HG02798 (cell line): ENCODE measurements at regions not wholly inside any gene's neighbourhood (a gene's known extent, or its start where the extent isn't known, plus 50 kb on each side); places are given as distances from the start of the nearest gene placed in this dataset.
"Not testable (repeated sequence)": the region's sequence is repeated elsewhere in the genome, so short reads cannot be mapped to it uniquely, and the experiment has no call there.

Source experiments
- ATAC-seq: cut with Tn5 transposase; IDR thresholded peaks from one replicate; pipeline ENCODE4 v1.9.1; 2021; ENCODE audit warnings: mild to moderate bottlenecking; ENCODE audit not compliant: unreplicated experiment, poor library complexity

DNA sequence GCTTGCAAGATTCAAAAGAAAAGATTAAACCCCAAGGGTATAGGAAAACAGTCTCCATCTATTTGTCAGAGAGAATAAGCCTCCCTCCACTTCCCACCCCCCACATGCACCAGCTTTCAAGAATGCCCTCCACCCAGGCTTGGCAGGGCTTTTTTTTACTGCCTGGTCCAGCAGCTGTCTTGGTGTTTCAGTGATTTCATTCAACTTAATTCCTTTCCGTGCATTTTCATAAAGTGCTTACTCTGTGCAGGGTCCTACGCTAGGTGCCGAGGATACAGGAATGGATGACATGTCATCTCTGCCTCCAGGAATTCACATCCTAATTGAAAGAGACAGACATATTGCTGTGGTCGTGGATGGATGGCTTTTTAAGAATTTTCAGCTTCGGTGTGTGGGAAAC is 117.9 kb downstream of the LRATD1 start:
- no peak for ATAC-seq

- ATAC-seq, result no peak
Observed at GRCh38 chr2:14751581-14751980, 119.1 kb downstream of the LRATD1 start.

GRCh38 chr2:14752295-14752694 is 119.8 kb downstream of the LRATD1 start:
- no peak for ATAC-seq

GRCh38 chr2:14756122-14756541 is 123.6 kb downstream of the LRATD1 start:
- no peak for ATAC-seq

DNA sequence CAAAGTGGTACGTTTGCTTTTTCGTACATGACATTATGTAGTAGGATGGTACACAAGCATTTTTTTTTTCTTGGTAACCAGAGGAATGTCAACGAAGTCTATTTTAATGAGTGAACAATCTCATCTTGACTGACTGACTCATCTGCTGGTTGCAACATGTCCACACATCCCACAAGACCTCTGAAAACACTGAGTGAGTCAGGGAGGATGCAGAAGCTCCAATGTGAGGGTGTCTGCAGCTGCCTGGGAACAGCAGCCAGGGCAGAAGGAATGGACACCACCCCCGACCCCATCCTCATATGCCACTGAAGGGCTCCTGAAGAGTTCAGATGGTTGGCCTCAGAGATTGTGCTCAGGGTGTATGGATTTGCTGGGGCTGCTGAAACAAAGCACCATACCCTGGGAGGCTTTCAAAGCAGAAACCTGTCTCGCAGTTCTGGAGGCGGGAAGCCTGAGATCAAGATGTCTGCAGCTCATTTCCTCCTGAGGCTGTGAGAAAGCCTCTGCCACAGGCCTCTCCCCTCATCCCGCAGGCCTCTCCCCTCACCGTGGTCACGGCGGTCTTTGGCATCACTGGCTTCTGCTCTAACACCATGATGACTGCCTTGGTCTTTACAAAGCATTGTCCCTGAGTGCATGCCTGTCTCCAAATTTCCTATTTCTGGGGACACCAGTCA is 124.6 kb downstream of the LRATD1 start:
- ATAC-seq, result no peak

GRCh38 chr2:14759082-14759481 is 126.6 kb downstream of the LRATD1 start:
- ATAC-seq, result no peak

- ATAC-seq, result no peak
Observed at GRCh38 chr2:14760169-14760568, 127.7 kb downstream of the LRATD1 start.

DNA sequence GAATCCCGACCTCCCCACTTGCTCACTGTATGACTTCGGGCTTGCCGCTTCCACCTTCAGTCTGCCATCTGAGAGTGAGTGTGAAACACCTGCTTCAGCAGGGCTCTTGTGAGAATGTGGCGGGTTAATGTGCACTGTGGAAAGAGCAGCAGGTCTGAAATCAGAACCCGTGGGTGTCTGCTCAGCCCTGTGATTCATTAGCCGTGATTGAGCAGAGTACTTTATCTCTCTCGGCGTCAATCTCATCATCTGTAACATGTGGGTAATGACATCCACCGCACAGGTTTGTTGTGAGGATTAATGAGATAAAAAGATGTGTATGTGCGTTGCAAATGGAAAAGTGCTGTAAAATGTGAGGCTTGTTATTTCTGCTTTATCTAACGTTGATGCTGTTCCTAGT is 128.6 kb downstream of the LRATD1 start:
- no peak for ATAC-seq

- no peak for ATAC-seq
Observed at GRCh38 chr2:14773696-14774095, 141.2 kb downstream of the LRATD1 start.

GRCh38 chr2:14774436-14774968 is 142.0 kb downstream of the LRATD1 start:
- ATAC-seq, result no peak

DNA sequence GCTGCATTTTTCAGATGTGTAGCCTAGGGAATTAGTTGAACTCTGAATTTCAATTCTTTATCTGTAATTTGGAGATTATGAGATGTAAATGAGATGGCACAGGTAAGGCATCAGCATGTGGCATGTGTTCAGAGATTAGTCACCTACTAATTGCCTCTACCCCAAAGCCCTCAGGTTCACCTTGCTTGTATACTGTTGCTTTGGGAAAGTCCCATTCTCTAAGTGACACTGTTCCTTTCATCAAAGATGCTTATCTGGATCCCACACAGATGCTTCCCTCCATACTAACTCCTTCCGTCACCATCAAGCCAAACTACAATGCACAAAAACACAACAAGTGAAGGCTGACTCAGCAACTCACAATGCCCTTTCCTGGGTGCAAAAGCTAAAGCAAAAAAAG is 143.7 kb downstream of the LRATD1 start:
- no peak for ATAC-seq

GRCh38 chr2:14778015-14778414 is 145.5 kb downstream of the LRATD1 start:
- ATAC-seq, result no peak

DNA sequence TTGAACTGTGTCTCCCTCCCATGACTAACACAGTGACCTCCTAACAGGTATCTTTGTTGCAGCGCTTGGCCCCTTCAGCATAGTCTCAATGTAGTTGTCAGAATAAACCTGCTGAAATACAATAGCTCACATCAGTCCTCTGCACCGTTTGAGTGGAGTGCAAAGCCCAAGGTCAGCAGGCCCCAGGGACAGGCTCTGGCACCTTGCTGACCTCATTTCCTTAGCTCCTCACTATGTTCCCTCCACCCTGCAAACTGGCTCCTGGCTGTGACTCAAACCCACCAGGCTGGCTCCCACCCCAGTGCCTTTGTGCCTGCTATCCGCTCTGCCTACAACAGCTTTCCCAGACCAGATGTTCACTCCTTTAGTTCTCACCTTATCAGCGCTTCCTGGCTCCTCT is 146.7 kb downstream of the LRATD1 start:
- ATAC-seq, result no peak

GRCh38 chr2:14781142-14781541 is 148.6 kb downstream of the LRATD1 start:
- ATAC-seq, result no peak

DNA sequence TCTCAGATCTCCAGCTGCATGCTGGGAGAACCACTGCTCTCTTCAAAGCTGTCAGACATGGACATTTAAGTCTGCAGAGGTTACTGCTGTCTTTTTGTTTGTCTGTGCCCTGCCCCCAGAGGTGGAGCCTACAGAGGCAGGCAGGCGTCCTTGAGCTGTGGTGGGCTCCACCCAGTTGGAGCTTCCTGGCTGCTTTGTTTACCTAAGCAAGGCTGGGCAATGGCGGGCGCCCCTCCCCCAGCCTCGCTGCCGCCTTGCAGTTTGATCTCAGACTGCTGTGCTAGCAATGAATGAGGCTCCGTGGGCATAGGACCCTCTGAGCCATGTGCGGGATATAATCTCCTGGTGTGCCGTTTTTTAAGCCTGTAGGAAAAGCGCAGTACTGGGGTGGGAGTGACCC is 156.3 kb downstream of the LRATD1 start:
- ATAC-seq, result not testable (repeated sequence)

DNA sequence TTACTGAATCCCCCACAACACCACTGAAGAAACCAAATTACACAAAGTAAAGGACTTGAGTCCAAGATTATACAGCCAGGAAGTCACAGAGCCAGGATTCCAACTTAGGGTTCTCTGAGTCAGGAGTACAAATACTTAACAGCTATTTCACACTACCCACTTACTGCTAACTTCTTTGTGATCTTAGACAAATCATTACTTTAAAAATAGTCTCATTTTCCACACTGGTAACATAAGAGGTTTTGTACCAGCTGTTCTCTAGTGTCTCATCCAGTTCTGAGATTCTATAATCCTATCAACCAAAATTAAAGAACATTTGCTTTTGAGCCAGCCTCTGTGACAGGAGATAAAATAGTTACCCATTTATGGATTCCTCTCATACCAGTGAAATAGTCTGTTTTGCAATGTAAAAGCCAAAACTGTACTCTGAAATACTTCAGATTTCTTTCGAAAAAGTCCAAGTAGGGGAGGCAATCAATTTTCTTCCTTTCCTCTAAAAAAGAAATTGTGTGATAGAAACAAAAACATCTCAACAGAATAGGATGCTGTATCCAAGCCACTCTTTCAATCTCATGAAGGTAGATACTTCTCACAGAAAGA is 157.6 kb downstream of the LRATD1 start:
- ATAC-seq, result no peak

- no peak for ATAC-seq
Observed at GRCh38 chr2:14803994-14804393, 171.5 kb downstream of the LRATD1 start.

GRCh38 chr2:14804902-14805301 is 172.4 kb downstream of the LRATD1 start:
- no peak for ATAC-seq

DNA sequence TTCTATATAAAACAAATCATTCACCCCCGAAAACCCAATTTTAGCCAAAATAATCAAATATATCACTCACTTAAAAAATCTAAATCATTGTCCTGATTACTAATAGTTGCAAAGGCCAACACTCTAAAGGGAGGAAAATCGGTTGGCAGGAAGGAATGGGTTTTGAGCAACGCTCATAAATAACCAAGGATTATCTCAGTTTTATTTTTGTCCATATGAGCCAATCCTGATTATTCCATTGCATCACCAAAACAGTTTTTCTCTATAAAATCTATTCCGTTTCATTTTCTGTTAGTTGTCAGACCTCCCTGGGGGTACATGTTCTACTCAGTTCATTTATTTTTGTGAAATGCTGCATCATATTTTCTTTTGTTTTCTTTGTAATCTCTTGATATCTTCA is 174.1 kb downstream of the LRATD1 start:
- ATAC-seq, result no peak

DNA sequence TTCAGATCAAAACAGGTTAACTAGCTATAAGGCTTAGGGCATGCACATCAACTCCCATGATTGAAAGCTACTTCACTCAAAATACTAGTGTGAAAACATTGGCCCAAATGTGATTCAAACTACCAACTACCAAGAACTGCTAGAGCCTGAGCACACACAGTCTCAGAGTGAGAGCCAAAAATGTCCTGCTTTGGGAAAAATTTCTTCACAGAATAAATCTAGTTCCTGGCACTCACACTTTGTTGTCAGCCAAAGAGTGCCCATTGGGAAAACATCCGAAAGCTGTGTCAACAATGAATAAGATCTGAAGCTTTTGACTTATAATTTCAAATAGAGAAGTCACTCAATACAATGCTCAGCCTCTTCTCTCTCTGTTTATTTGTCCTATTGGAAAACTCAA is 182.7 kb downstream of the LRATD1 start:
- ATAC-seq, result no peak

GRCh38 chr2:14816069-14817060 is 183.8 kb downstream of the LRATD1 start:
- no peak for ATAC-seq
